H1 (cell line): ENCODE measurements at regions not wholly inside any gene's neighbourhood (a gene's known extent, or its start where the extent isn't known, plus 50 kb on each side); places are given as distances from the start of the nearest gene placed in this dataset.

ENCODE experiments used
- CTCF ChIA-PET: fragments of 300-600 bp; sonication (Branson Sonifier 250); formaldehyde crosslinking; loops from one replicate; lab custom pipeline; 2021; ENCODE audit not compliant: partially characterized antibody; lab: Charles Lee
- POLR2A ChIA-PET: fragments of 300-600 bp; sonication (Branson Sonifier 250); formaldehyde crosslinking; loops from one replicate; lab custom pipeline; 2021; ENCODE audit warnings: inconsistent platforms; ENCODE audit not compliant: partially characterized antibody; lab: Charles Lee
- DNase-seq, 2 experiments: peaks; one replicate each; pipeline versions ENCODE4 v3.0.0 to v3.0.0-alpha.2; 2010 to 2022; ENCODE audit warnings: low spot score in 2 of 2, low read depth in 1 of 2, mixed read lengths in 1 of 2
- FAIRE-seq: peaks from 2 replicates; lab custom pipeline; 2011; peaks lifted over from hg19 to GRCh38; lab: Jason Lieb, UNC
- H2AFZ ChIP-seq: 2 replicates; pipeline ENCODE4 v1.8.1; 2012; ENCODE audit warnings: low read length, inconsistent platforms
- H2AK5ac ChIP-seq: 2 replicates; pipeline ENCODE4 v1.6.1; 2013; ENCODE audit warnings: low read depth, low read length
- H2BK120ac ChIP-seq: replicated peaks from 2 replicates; pipeline ENCODE3; 2013; ENCODE audit warnings: low read depth, low read length, inconsistent platforms
- H2BK12ac ChIP-seq: 2 replicates; pipeline ENCODE4 v1.6.1; 2013; ENCODE audit warnings: low read depth, low read length
- H2BK15ac ChIP-seq: 2 replicates; pipeline ENCODE4 v1.6.1; 2013; ENCODE audit warnings: low read length
- H2BK20ac ChIP-seq: 2 replicates; pipeline ENCODE4 v1.6.1; 2013; ENCODE audit warnings: low read length
- H2BK5ac ChIP-seq: 2 replicates; pipeline ENCODE4 v1.6.1; 2013; ENCODE audit warnings: low read depth, low read length
- H3K14ac ChIP-seq: 2 replicates; pipeline ENCODE4 v1.6.1; 2013; ENCODE audit warnings: inconsistent platforms; ENCODE audit not compliant: insufficient read length
- H3K18ac ChIP-seq: 2 replicates; pipeline ENCODE4 v1.6.1; 2013; ENCODE audit warnings: low read length; ENCODE audit errors: extremely low read depth
- H3K23ac ChIP-seq: 2 replicates; pipeline ENCODE4 v1.6.1; 2013; ENCODE audit warnings: inconsistent platforms; ENCODE audit not compliant: insufficient read length
- H3K23me2 ChIP-seq: 2 replicates; pipeline ENCODE4 v1.6.1; 2013; ENCODE audit warnings: low read depth, low read length
- H3K27ac ChIP-seq: 2 replicates; pipeline ENCODE4 v1.6.1; 2011; ENCODE audit warnings: low read depth, low read length, inconsistent platforms
- H3K27me3 ChIP-seq, 4 experiments: replicated peaks in 1 of 4; 1 replicate in 1 of 4; 2 replicates in 3 of 4; pipeline versions ENCODE4 v1.6.1 to v1.8.1; 2011 to 2013; ENCODE audit warnings: low read length in 3 of 4, mild to moderate bottlenecking in 3 of 4, inconsistent platforms in 2 of 4, mixed read lengths in 2 of 4, moderate library complexity in 1 of 4; ENCODE audit not compliant: control insufficient read depth in 3 of 4, insufficient read depth in 3 of 4; ENCODE audit errors: extremely low read depth in 1 of 4
- H3K36me3 ChIP-seq, 4 experiments: 2 replicates each; pipeline versions ENCODE4 v1.6.1 to v1.8.1; 2011 to 2013; ENCODE audit warnings: mild to moderate bottlenecking in 4 of 4, low read length in 3 of 4, moderate library complexity in 2 of 4, control low read depth in 1 of 4, inconsistent platforms in 1 of 4; ENCODE audit not compliant: insufficient read depth in 4 of 4, control insufficient read depth in 2 of 4
- H3K4ac ChIP-seq: replicated peaks from 2 replicates; pipeline ENCODE3; 2013; ENCODE audit warnings: low read length, low read depth, mixed read lengths, inconsistent platforms; ENCODE audit not compliant: insufficient read length
- H3K4me1 ChIP-seq, 4 experiments: replicated peaks in 1 of 4; 1 replicate in 1 of 4; 2 replicates in 3 of 4; pipeline versions ENCODE4 v1.6.1 to v1.8.1; 2011 to 2013; ENCODE audit warnings: low read length in 3 of 4, inconsistent platforms in 2 of 4, mixed read lengths in 1 of 4; ENCODE audit not compliant: insufficient read depth in 4 of 4, control insufficient read depth in 3 of 4
- H3K4me2 ChIP-seq, 2 experiments: 2 replicates each; pipeline versions ENCODE4 v1.6.1 to v1.8.1; 2011 to 2013; ENCODE audit warnings: low read depth in 2 of 2, low read length in 2 of 2, control low read depth in 1 of 2, inconsistent platforms in 1 of 2, mild to moderate bottlenecking in 1 of 2; ENCODE audit not compliant: insufficient read depth in 1 of 2
- H3K4me3 ChIP-seq, 4 experiments: fragments of 200-600, 300-600 bp in 1 of 4; sonication (generic), shearing (Covaris generic), sonication (Bioruptor Twin) in 1 of 4; 2 replicates each; pipeline versions ENCODE4 v1.5.1 to v1.8.1; 2011 to 2016; ENCODE audit warnings: low read length in 4 of 4, low read depth in 3 of 4, control low read depth in 2 of 4, inconsistent platforms in 2 of 4, mild to moderate bottlenecking in 2 of 4, mixed read lengths in 1 of 4, moderate library complexity in 1 of 4; ENCODE audit not compliant: insufficient read depth in 2 of 4; ENCODE audit errors: extremely low read depth in 1 of 4
- H3K56ac ChIP-seq: replicated peaks from 2 replicates; pipeline ENCODE3; 2013; ENCODE audit warnings: low read depth, mild to moderate bottlenecking, mixed read lengths, low read length, inconsistent platforms; ENCODE audit not compliant: insufficient read length
- H3K79me1 ChIP-seq: 2 replicates; pipeline ENCODE4 v1.6.1; 2013; ENCODE audit warnings: low read depth, low read length, control low read depth
- H3K79me2 ChIP-seq, 2 experiments: 2 replicates each; pipeline versions ENCODE4 v1.6.1 to v1.8.1; 2012 to 2013; ENCODE audit warnings: low read length in 2 of 2, mild to moderate bottlenecking in 2 of 2, inconsistent platforms in 1 of 2; ENCODE audit not compliant: insufficient read depth in 2 of 2, control insufficient read depth in 1 of 2
- H3K9ac ChIP-seq, 4 experiments: replicated peaks in 1 of 4; 1 replicate in 1 of 4; 2 replicates in 3 of 4; pipeline versions ENCODE4 v1.6.1 to v1.8.1; 2011 to 2013; ENCODE audit warnings: low read depth in 3 of 4, low read length in 3 of 4, control low read depth in 2 of 4, mild to moderate bottlenecking in 2 of 4, moderate library complexity in 2 of 4, inconsistent platforms in 1 of 4; ENCODE audit errors: extremely low read depth in 1 of 4
- H3K9me3 ChIP-seq, 2 experiments: 2 replicates each; pipeline versions ENCODE4 v1.6.1 to v1.8.1; 2012 to 2013; ENCODE audit warnings: mild to moderate bottlenecking in 2 of 2, moderate library complexity in 2 of 2, control low read depth in 1 of 2, inconsistent platforms in 1 of 2, low read depth in 1 of 2, low read length in 1 of 2, mixed read lengths in 1 of 2; ENCODE audit not compliant: insufficient read depth in 2 of 2
- H4K20me1 ChIP-seq, 2 experiments: replicated peaks in 1 of 2; 2 replicates each; pipeline versions ENCODE3 to v1.8.1; 2011 to 2013; ENCODE audit warnings: inconsistent platforms in 2 of 2, low read length in 2 of 2, mild to moderate bottlenecking in 1 of 2; ENCODE audit not compliant: insufficient read depth in 2 of 2, control insufficient read depth in 1 of 2
- H4K5ac ChIP-seq: 2 replicates; pipeline ENCODE4 v1.6.1; 2013; ENCODE audit warnings: low read length, low read depth, mixed read lengths, inconsistent platforms; ENCODE audit not compliant: insufficient read length
- H4K8ac ChIP-seq: 2 replicates; pipeline ENCODE4 v1.8.0; 2013; ENCODE audit warnings: mild to moderate bottlenecking, moderate library complexity, low read length, inconsistent platforms; ENCODE audit not compliant: insufficient read depth; ENCODE audit errors: extremely low read depth
- H4K91ac ChIP-seq: replicated peaks from 2 replicates; pipeline ENCODE3; 2013; ENCODE audit warnings: low read length, mixed read lengths, inconsistent platforms; ENCODE audit not compliant: insufficient read length
- ASH2L ChIP-seq: fragments of 200-600, 300-600 bp; sonication (generic); IDR thresholded peaks from one replicate; pipeline ENCODE4 v1.7.1; 2017; ENCODE audit warnings: low read length
- CBX5 ChIP-seq: fragments of 300-800, 300-1000 bp; sonication (generic); IDR thresholded peaks from 2 replicates; pipeline ENCODE4 v1.7.1; 2016; ENCODE audit warnings: antibody characterized with exemption, low read length, low read depth
- CHD1 ChIP-seq: IDR thresholded peaks from 2 replicates; pipeline ENCODE4 v1.6.1; 2012; ENCODE audit warnings: low read depth, low read length, improper control_type of control experiment
- CTBP2 ChIP-seq: IDR thresholded peaks from 2 replicates; pipeline ENCODE4 v1.7.0; 2011; ENCODE audit warnings: borderline replicate concordance, mild to moderate bottlenecking, moderate library complexity, mixed read lengths, low read length; ENCODE audit not compliant: insufficient read depth, insufficient read length
- FOSL1 ChIP-seq: IDR thresholded peaks from 2 replicates; pipeline ENCODE4 v1.6.1; 2011; ENCODE audit warnings: mild to moderate bottlenecking, low read depth, low read length, moderate library complexity; ENCODE audit not compliant: insufficient read depth
- GABPA ChIP-seq: IDR thresholded peaks from 2 replicates; pipeline ENCODE4 v1.6.1; 2011; ENCODE audit warnings: mild to moderate bottlenecking, low read length, moderate library complexity, borderline replicate concordance; ENCODE audit not compliant: insufficient read depth
- JUND ChIP-seq: IDR thresholded peaks from 2 replicates; pipeline ENCODE4 v1.6.1; 2011; ENCODE audit warnings: mild to moderate bottlenecking, improper control_type of control experiment, low read length
- PHF8 ChIP-seq: fragments of 200-600 bp; sonication (generic); conservative IDR thresholded peaks from 2 replicates; pipeline ENCODE4 v1.7.1; 2012; ENCODE audit warnings: low read depth, mild to moderate bottlenecking, inconsistent platforms, low read length, moderate library complexity
- RAD21 ChIP-seq, 2 experiments: IDR thresholded peaks in 1 of 2; conservative IDR thresholded peaks in 1 of 2; 2 replicates each; pipeline ENCODE4 v1.6.1; 2011; ENCODE audit warnings: low read depth in 2 of 2, low read length in 2 of 2, improper control_type of control experiment in 1 of 2, inconsistent platforms in 1 of 2, mild to moderate bottlenecking in 1 of 2, moderate library complexity in 1 of 2
- RNF2 ChIP-seq: fragments of 200-900, 300-1000 bp; sonication (generic); IDR thresholded peaks from 2 replicates; pipeline ENCODE4 v1.7.1; 2016; ENCODE audit warnings: borderline replicate concordance, low read depth, mild to moderate bottlenecking, antibody characterized with exemption, low read length; ENCODE audit not compliant: poor library complexity, severe bottlenecking; ENCODE audit errors: missing control alignments
- SIN3A ChIP-seq, 2 experiments: IDR thresholded peaks in 1 of 2; conservative IDR thresholded peaks in 1 of 2; 2 replicates each; pipeline ENCODE4 v1.6.1; 2011 to 2012; ENCODE audit warnings: low read length in 2 of 2, improper control_type of control experiment in 1 of 2, low read depth in 1 of 2, mild to moderate bottlenecking in 1 of 2
- SIX5 ChIP-seq: IDR thresholded peaks from 2 replicates; pipeline ENCODE4 v1.6.1; 2011; ENCODE audit warnings: mild to moderate bottlenecking, low read depth, low read length
- TAF1 ChIP-seq: IDR thresholded peaks from 2 replicates; pipeline ENCODE4 v1.6.1; 2011; ENCODE audit warnings: mild to moderate bottlenecking, low read depth, low read length
- TCF12 ChIP-seq: IDR thresholded peaks from 2 replicates; pipeline ENCODE4 v1.6.1; 2011; ENCODE audit warnings: low read depth, mild to moderate bottlenecking, low read length
- whole genome bisulfite sequencing, 2 experiments: shearing (Covaris generic) in 1 of 2; methylation state at CpG; one replicate each; pipeline versions ENCODE4 v1.1.6 to v1.1.7; 2013 to 2015; ENCODE audit warnings: low lambda C conversion rate in 2 of 2, mixed read lengths in 2 of 2, inconsistent platforms in 1 of 2, low coverage in 1 of 2, missing lambda C conversion rate in 1 of 2; ENCODE audit not compliant: insufficient replicate concordance in 2 of 2, insufficient coverage in 1 of 2, insufficient read length in 1 of 2; ENCODE audit errors: extremely low coverage in 1 of 2, missing lambda C conversion rate in 1 of 2; 5-methylcytosine and 5-hydroxymethylcytosine counted together

GRCh38 chr2:147483911-147484310, 360.9 kb upstream of the ACVR2A start:
- H2BK15ac ChIP-seq: no peak overlapping the region
- H4K8ac ChIP-seq: no peak overlapping the region
- H3K27me3 ChIP-seq: no peaks in the 10 kb centered on the region
- FAIRE-seq: no peak
- no peak overlapping the region for H2BK20ac ChIP-seq
- 0 out of 2 replicates have a peak overlapping the region, but pooled peaks have one; percentile 25 for H2AFZ ChIP-seq
- CTCF ChIA-PET: interaction anchor here (1.2 kb wide), 2 partner anchors 14 to 32 kb away, joined by 3 to 4 read pairs; no protein-coding TSS in a partner anchor
- no peak overlapping the region for H2BK120ac ChIP-seq
- no peak overlapping the region for H3K4me3 ChIP-seq
- no peak overlapping the region for H4K5ac ChIP-seq
- H4K91ac ChIP-seq: no peak overlapping the region
- H4K20me1 ChIP-seq: no peaks in the 10 kb centered on the region
- no peak overlapping the region for H3K56ac ChIP-seq
- no peaks in the 10 kb centered on the region for H3K79me2 ChIP-seq
- no peak overlapping the region for H3K9ac ChIP-seq
- H2BK12ac ChIP-seq: no peak overlapping the region
- no peak overlapping the region for H2AK5ac ChIP-seq
- H3K23ac ChIP-seq: no peak overlapping the region
- no peak overlapping the region for H3K4ac ChIP-seq
- H3K23me2 ChIP-seq: no peaks in the 10 kb centered on the region; the same call in 1 of the 2 replicates
- no peak overlapping the region for H3K18ac ChIP-seq
- H2BK5ac ChIP-seq: no peak overlapping the region
- peaks cover 0 to 14% (median 9%) of the 10 kb centered on the region in 4 experiments; a peak in 4 of 7 replicates for H3K4me1 ChIP-seq
- H3K4me2 ChIP-seq: no peak overlapping the region
- DNase-seq: no peak
- H3K14ac ChIP-seq: no peak overlapping the region
- no peaks in the 10 kb centered on the region for H3K36me3 ChIP-seq
- no peaks in the 10 kb centered on the region for H3K9me3 ChIP-seq
- no peaks in the 10 kb centered on the region for H3K79me1 ChIP-seq
- H3K27ac ChIP-seq: no peak overlapping the region
- POLR2A ChIA-PET: interaction anchor here (1.4 kb wide), 1 partner anchor 14 kb away, joined by 4 read pairs; no protein-coding TSS in a partner anchor
- 63% methylated on average over 3 of the region's 3 CpGs; no CpG with 5 or more reads in 1 of the 2 experiments for WGBS, 2 experiments
- TF ChIP-seq CBX5: no peak
- TF ChIP-seq GABPA: no peak
- TF ChIP-seq TAF1: no peak
- TF ChIP-seq CTBP2: no peak
- no peak for TF ChIP-seq SIN3A (conservative IDR thresholded peaks at IDR 0.05 in 1 of 2, IDR thresholded peaks at IDR 0.05 in 1 of 2; ENCODE audit: low read depth in 1 of 2, low read length in 2 of 2)
- TF ChIP-seq SIX5: no peak
- TF ChIP-seq RNF2: no peak
- TF ChIP-seq ASH2L: no peak
- no peak for TF ChIP-seq CHD1
- TF ChIP-seq RAD21 (IDR thresholded peaks at IDR 0.05 in 1 of 2, conservative IDR thresholded peaks at IDR 0.05 in 1 of 2; ENCODE audit: low read depth in 2 of 2, low read length in 2 of 2): no peak
- no peak for TF ChIP-seq PHF8
- TF ChIP-seq TCF12: no peak
- no peak for TF ChIP-seq JUND
- TF ChIP-seq FOSL1: no peak
